LNCAP (cell line): ENCODE measurements at regions not wholly inside any gene's neighbourhood (a gene's known extent, or its start where the extent isn't known, plus 50 kb on each side); places are given as distances from the start of the nearest gene placed in this dataset.

Experiments
- TF ChIP-seq, protein P1 (sequence below): fragments of 450-650 bp; IDR thresholded peaks from 2 replicates; pipeline ENCODE4 v1.5.1; 2017; ENCODE audit warnings: mild to moderate bottlenecking

DNA sequence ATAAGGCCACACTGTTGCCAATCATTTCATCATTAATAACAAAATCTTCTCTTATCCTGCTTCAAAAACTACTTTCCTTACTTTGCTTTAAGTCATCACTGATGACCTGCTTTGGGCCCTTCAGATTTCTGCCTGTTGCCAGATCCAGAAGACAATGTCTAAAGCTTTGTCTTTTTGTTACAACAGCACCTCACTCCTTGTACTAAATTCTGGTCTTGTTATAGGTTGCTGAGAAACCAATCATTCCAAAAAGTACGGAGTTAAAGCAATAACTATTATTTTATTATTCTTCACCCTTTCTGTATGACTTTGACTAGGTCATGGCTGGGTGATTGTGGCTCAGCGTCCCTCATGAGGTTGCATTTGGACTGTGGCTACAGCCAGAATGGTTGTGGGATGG, 633.5 kb downstream of the PTPRU start:
- TF ChIP-seq, protein P1, sequence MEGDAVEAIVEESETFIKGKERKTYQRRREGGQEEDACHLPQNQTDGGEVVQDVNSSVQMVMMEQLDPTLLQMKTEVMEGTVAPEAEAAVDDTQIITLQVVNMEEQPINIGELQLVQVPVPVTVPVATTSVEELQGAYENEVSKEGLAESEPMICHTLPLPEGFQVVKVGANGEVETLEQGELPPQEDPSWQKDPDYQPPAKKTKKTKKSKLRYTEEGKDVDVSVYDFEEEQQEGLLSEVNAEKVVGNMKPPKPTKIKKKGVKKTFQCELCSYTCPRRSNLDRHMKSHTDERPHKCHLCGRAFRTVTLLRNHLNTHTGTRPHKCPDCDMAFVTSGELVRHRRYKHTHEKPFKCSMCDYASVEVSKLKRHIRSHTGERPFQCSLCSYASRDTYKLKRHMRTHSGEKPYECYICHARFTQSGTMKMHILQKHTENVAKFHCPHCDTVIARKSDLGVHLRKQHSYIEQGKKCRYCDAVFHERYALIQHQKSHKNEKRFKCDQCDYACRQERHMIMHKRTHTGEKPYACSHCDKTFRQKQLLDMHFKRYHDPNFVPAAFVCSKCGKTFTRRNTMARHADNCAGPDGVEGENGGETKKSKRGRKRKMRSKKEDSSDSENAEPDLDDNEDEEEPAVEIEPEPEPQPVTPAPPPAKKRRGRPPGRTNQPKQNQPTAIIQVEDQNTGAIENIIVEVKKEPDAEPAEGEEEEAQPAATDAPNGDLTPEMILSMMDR, result no peak

DNA sequence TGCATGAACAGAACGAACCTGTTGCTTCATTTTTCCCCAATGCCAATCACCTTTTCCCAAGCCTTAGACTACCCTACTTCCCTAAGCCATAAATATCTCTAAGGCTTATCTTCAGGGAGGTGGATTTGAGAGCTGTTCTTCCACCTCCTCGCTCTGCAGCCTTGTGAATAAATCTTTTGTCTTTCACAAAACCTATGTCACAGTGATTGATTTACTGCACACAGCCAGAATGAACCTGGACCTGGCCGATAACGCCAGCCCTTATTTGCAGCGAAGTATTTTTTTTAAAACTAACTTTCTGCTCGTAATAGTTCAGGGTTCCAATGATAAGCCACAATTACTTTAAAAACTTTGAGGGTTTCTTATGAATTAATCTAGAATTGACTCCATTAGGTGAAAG, 632.6 kb downstream of the PTPRU start:
- TF ChIP-seq, protein P1, result no peak

DNA sequence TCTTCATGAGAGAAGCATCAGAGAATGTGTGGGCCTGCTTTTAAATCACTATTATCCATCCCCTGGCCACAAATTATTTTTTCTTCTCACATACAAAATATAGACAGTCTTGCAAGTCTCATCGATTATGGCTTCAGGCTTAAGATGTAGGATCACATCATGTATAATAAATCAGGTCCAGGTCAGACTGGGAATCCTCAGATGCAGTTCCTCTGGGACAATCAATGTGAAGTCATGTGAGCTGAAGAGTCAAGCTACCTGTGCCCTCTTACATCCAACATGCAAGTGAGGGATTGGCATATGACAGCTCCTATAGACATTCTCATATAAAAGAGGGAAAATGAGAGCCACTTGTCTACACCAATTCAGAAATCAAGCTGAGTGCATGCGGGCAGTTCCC, 631.8 kb downstream of the PTPRU start:
- TF ChIP-seq, protein P1, result no peak

DNA sequence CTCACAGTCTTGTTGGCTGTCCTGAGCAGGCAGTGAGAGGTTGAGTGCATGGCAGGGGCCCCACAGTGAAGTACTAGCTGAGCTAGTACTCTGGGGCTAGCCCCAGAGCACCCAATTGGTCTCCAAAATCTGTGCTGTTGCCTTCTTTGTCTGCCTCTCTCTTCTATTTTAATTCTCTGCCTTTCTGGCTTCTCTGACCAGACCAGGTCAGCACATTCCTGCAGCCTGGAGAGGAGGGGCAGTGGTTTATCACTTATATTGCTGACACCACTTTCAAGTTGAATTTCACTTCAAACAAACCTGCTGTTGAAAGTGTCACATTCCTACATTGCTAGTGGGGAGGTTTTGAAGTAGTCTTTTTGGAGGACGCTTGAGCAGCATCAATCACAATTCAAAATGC, 628.7 kb downstream of the PTPRU start:
- TF ChIP-seq, protein P1, result no peak

DNA sequence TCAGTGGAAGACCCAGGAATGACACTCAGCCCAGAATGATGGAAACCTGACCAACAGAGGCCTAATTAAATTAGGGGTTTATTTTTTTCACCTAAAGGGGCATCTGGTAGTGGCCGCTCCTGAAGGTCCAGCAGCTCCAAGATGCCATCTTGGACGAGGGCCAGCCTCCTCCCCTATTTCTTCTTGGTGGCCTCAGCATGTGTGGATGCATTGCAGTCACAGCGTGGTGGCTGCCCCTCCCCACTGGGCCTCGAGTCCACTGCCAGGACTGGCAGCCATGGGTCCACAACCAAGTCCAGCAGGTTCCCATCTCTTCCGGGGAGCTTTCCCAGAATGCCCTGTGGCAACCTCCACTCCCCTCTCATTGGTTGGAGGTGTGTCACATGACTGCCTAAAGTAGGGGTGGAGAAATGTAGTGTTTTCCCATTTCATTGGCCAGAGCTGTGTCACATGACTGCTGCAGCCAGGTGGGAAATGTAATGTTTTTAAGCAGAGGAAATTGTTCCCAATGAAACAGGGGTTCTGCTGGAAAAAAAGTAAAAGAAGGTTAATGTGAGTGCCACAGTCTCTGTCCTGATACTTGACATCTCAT, 628.2 kb downstream of the PTPRU start:
- TF ChIP-seq, protein P1, result no peak

DNA sequence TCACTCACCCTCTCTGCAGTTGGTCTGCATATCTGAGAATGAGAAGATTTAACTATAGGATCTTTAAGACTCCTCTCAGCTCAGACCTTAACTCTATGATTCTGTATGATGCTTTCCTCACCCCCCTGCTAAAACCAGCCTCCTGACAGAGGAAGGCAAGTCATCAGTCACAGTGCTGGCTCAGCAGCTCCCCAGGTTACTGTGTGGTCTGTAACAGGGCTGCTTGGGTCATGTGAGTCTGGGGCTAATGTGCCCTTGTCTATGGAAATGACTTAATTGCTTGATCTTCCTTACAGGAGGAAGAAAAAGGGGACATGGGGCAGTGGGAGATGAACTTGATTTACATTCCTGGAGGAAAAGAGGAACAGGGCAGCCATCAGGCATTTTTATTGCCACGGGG, 625.6 kb downstream of the PTPRU start:
- TF ChIP-seq, protein P1, result no peak

DNA sequence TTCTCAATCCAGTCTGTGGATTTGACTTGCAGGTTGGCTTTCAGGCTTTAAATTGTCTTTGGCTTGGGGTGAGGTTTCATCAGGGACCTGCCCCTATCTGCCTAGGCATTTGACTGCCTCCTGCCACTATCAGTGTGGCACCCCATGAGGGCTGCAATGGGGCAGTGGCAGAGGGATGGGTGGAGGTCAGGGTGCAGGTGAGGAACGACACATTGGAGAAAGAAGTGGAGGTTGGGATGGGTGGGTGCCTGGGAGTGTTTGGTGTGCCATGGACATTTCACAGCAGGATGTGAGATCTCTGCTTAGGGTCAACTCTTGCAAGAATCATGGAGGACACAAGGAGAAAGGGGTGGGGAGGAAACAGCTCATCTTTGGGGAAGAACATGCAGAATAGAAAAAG, 625.1 kb downstream of the PTPRU start:
- TF ChIP-seq, protein P1, result no peak

DNA sequence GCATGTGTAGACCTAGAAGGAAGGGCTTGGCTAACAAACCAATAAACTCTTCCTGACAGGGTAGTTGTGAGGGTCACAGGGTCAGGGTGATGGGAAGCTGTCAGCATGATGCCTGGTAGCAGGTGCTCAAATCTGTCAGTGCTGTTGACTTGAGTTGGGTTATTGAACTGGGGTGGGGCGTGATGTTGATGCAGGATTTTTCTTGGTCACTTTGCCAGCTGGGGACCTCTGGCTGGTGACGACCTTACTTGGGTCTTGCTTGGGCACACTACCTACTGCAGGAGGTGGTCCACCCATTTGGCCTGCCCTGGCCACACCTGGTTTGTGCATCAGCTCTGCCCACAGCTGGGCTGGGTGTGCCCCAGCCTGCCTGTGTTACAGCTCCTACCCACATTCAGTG, 624.4 kb downstream of the PTPRU start:
- TF ChIP-seq, protein P1, result no peak
